ENCODE measurements at regions not wholly inside any gene's neighbourhood (a gene's known extent, or its start where the extent isn't known, plus 50 kb on each side); places are given as distances from the start of the nearest gene placed in this dataset.

GRCh38 chr4:58225460-58225859 lies 1115.3 kb upstream of the IGFBP7 start:
- DNase-seq: no peak
- Histone ChIP-seq H3K9me3 (no peaks in the 10 kb centered on the region), H3K36me3 (no peaks in the 10 kb centered on the region), H3K27ac (no peak overlapping the region), H3K4me3 (no peak overlapping the region), H3K4me1 (no peaks in the 10 kb centered on the region), H3K27me3 (no peaks in the 10 kb centered on the region)
- 80 to 86% methylated on average over 1 of the region's 1 CpG for WGBS, 2 donors (ENCODE audit: low coverage in 1 of 2)
- in situ Hi-C loops (cut with MboI; ENCODE audit: low pct_ligation_motif_present in 1 of 4, low pct_unique_long_range_greater_than_20kb in 1 of 4, low sequenced_read_pairs in 3 of 4): no loop called here
- intact Hi-C loops (cut with DNase I; ENCODE audit: low total_unique reads): no loop called here
- TF ChIP-seq EP300 (IDR thresholded peaks at IDR 0.05; ENCODE audit: low read depth): no peak
- no peak for TF ChIP-seq POLR2AphosphoS5 (IDR thresholded peaks at IDR 0.05)
- no peak for TF ChIP-seq POLR2A (IDR thresholded peaks at IDR 0.05)
- TF ChIP-seq, protein P1, sequence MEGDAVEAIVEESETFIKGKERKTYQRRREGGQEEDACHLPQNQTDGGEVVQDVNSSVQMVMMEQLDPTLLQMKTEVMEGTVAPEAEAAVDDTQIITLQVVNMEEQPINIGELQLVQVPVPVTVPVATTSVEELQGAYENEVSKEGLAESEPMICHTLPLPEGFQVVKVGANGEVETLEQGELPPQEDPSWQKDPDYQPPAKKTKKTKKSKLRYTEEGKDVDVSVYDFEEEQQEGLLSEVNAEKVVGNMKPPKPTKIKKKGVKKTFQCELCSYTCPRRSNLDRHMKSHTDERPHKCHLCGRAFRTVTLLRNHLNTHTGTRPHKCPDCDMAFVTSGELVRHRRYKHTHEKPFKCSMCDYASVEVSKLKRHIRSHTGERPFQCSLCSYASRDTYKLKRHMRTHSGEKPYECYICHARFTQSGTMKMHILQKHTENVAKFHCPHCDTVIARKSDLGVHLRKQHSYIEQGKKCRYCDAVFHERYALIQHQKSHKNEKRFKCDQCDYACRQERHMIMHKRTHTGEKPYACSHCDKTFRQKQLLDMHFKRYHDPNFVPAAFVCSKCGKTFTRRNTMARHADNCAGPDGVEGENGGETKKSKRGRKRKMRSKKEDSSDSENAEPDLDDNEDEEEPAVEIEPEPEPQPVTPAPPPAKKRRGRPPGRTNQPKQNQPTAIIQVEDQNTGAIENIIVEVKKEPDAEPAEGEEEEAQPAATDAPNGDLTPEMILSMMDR (IDR thresholded peaks at IDR 0.05): no peak

DNA sequence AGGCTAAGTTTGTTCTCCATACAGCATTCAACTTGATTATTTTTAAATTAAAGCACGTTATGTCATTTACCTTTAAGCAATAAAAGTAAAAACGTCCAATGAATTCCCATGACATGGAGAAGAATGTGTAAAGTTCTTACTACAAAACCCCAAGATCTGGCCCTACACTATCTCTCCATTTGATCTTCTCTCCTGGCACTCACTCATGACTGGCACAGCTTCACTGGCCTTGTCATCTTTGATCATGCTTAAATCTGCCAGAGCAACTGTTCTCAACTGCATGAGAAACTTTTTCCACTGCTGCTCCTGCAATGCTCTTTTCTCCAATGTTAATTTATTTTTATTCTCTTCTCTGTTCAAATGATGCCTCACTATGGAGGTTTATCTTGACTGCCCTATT lies 1109.0 kb upstream of the IGFBP7 start:
- no peaks in the 10 kb centered on the region for H3K4me1 ChIP-seq
- no peak for DNase-seq
- intact Hi-C loops (cut with DNase I; ENCODE audit: low total_unique reads): no loop called here
- no peaks in the 10 kb centered on the region for H3K9me3 ChIP-seq
- H3K27ac ChIP-seq: no peak overlapping the region
- H3K4me3 ChIP-seq: no peak overlapping the region
- in situ Hi-C loops (cut with MboI; ENCODE audit: low pct_ligation_motif_present in 1 of 4, low pct_unique_long_range_greater_than_20kb in 1 of 4, low sequenced_read_pairs in 3 of 4): no loop called here
- no peaks in the 10 kb centered on the region for H3K27me3 ChIP-seq
- 62 to 63% methylated on average over 2 of the region's 2 CpGs for WGBS, 2 donors (ENCODE audit: low coverage in 1 of 2)
- TF ChIP-seq EP300 (IDR thresholded peaks at IDR 0.05; ENCODE audit: low read depth) (no peak), POLR2AphosphoS5 (IDR thresholded peaks at IDR 0.05) (no peak), POLR2A (IDR thresholded peaks at IDR 0.05) (no peak)
- TF ChIP-seq, protein P1 (IDR thresholded peaks at IDR 0.05): no peak
- H3K36me3 ChIP-seq: no peaks in the 10 kb centered on the region

DNA sequence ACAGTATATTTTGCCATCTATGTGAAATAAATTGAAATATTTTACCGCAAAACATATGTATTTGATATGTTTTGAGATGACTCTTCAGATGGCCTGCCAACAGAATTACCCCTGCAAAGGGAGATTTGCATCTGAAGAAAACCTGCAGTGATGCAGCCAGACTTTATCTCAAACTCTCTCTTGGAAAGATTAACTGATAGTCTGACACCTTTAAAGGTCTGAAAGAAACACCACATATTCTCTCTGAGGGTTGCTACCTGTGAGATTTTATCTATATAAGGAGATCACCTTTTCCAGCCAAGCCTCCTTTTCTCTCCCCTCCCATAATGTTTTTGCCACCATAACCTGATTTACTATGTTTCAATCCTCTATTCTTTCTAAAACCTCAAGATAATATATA lies 1106.3 kb upstream of the IGFBP7 start:
- intact Hi-C loops (cut with DNase I; ENCODE audit: low total_unique reads): no loop called here
- Histone ChIP-seq H3K9me3 (no peaks in the 10 kb centered on the region), H3K27ac (no peak overlapping the region), H3K4me1 (no peaks in the 10 kb centered on the region), H3K27me3 (no peaks in the 10 kb centered on the region), H3K4me3 (no peak overlapping the region), H3K36me3 (no peaks in the 10 kb centered on the region)
- in situ Hi-C loops (cut with MboI; ENCODE audit: low pct_ligation_motif_present in 1 of 4, low pct_unique_long_range_greater_than_20kb in 1 of 4, low sequenced_read_pairs in 3 of 4): no loop called here
- TF ChIP-seq POLR2AphosphoS5 (IDR thresholded peaks at IDR 0.05) (no peak), POLR2A (IDR thresholded peaks at IDR 0.05) (no peak), EP300 (IDR thresholded peaks at IDR 0.05; ENCODE audit: low read depth) (no peak)
- TF ChIP-seq, protein P1 (IDR thresholded peaks at IDR 0.05): no peak
- WGBS, 2 donors (ENCODE audit: low coverage in 1 of 2): 45 to 89% methylated on average over 1 of the region's 1 CpG
- DNase-seq: no peak

DNA sequence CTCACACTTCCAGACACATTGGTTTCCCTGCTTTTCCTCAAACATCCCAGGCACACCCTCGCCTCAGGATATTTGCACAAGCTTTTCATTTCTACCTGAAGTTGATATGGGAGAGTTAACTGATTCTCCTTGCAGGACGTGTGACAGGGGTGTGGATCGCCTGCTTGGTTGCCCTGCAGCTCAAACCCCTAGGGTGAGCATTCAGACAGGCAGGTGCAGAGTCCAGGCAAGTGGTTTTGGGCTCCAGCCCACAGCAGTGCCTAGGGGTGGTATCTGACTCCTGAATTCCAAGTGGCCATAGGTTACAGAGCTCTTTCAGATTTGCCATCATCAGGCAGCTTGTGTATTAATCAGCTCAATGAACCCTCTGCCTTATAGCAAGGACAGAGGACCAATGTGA lies 1104.2 kb upstream of the IGFBP7 start:
- intact Hi-C loops (cut with DNase I; ENCODE audit: low total_unique reads) (no loop called here), in situ Hi-C loops (cut with MboI; ENCODE audit: low pct_ligation_motif_present in 1 of 4, low pct_unique_long_range_greater_than_20kb in 1 of 4, low sequenced_read_pairs in 3 of 4) (no loop called here)
- no peak overlapping the region for H3K27ac ChIP-seq

More for the DNA sequence above, 1104.2 kb upstream of the IGFBP7 start:
- Histone ChIP-seq H3K9me3 (no peaks in the 10 kb centered on the region), H3K36me3 (no peaks in the 10 kb centered on the region), H3K4me1 (no peaks in the 10 kb centered on the region), H3K27me3 (no peaks in the 10 kb centered on the region), H3K4me3 (no peak overlapping the region)
- DNase-seq: no peak
- WGBS, 2 donors (ENCODE audit: low coverage in 1 of 2): 60% methylated on average over 3 of the region's 3 CpGs; no CpG with 5 or more reads in 1 of the 2 donors
- TF ChIP-seq, protein P1 (IDR thresholded peaks at IDR 0.05): no peak

All from transverse colon (tissue), 4 donors.